ENCODE measurements at regions not wholly inside any gene's neighbourhood (a gene's known extent, or its start where the extent isn't known, plus 50 kb on each side); places are given as distances from the start of the nearest gene placed in this dataset.
"Not testable (repeated sequence)": the region's sequence is repeated elsewhere in the genome, so short reads cannot be mapped to it uniquely, and the experiment has no call there.

GRCh38 chr13:50510885-50511545 lies 332.5 kb downstream of the DLEU7 start:
- not testable (repeated sequence) for DNase-seq

- DNase-seq: peak in 1 of 2 donors; percentile 25
Measured at GRCh38 chr13:50511877-50512341, 331.6 kb downstream of the DLEU7 start.

- peak; percentile 52 to 60 for DNase-seq
Measured at GRCh38 chr13:50512474-50513299, 330.8 kb downstream of the DLEU7 start.

GRCh38 chr13:50513300-50513877 lies 330.1 kb downstream of the DLEU7 start:
- no peak for DNase-seq

GRCh38 chr13:50514249-50514648 lies 329.2 kb downstream of the DLEU7 start:
- no peak for DNase-seq

GRCh38 chr13:50518131-50518530 lies 325.4 kb downstream of the DLEU7 start:
- DNase-seq: no peak

- no peak for DNase-seq
Measured at GRCh38 chr13:50518781-50519201, 324.7 kb downstream of the DLEU7 start.

- DNase-seq: no peak
Measured at GRCh38 chr13:50519866-50520265, 323.6 kb downstream of the DLEU7 start.

- no peak for DNase-seq
Measured at GRCh38 chr13:50521006-50521830, 322.3 kb downstream of the DLEU7 start.

GRCh38 chr13:50521831-50522149 lies 321.7 kb downstream of the DLEU7 start:
- DNase-seq: no peak

- DNase-seq: no peak
Measured at GRCh38 chr13:50522506-50522905, 321.0 kb downstream of the DLEU7 start.

GRCh38 chr13:50523307-50523706 lies 320.2 kb downstream of the DLEU7 start:
- DNase-seq: no peak

GRCh38 chr13:50524560-50524959 lies 318.9 kb downstream of the DLEU7 start:
- DNase-seq: no peak

- DNase-seq: no peak
Measured at GRCh38 chr13:50526661-50527071, 316.8 kb downstream of the DLEU7 start.

- no peak for DNase-seq
Measured at GRCh38 chr13:50527188-50527587, 316.3 kb downstream of the DLEU7 start.

GRCh38 chr13:50527612-50528509 lies 315.6 kb downstream of the DLEU7 start:
- DNase-seq: no peak

GRCh38 chr13:50529154-50529882 lies 314.2 kb downstream of the DLEU7 start:
- peak in 1 of 2 donors; percentile 4 for DNase-seq

GRCh38 chr13:50531917-50532899 lies 311.3 kb downstream of the DLEU7 start:
- peak in 1 of 2 donors; percentile 40 for DNase-seq

GRCh38 chr13:50535050-50535449 lies 308.4 kb downstream of the DLEU7 start:
- no peak for DNase-seq

GRCh38 chr13:50537029-50537428 lies 306.5 kb downstream of the DLEU7 start:
- no peak for DNase-seq
